ENCODE measurements at regions not wholly inside any gene's neighbourhood (a gene's known extent, or its start where the extent isn't known, plus 50 kb on each side); places are given as distances from the start of the nearest gene placed in this dataset.

DNA sequence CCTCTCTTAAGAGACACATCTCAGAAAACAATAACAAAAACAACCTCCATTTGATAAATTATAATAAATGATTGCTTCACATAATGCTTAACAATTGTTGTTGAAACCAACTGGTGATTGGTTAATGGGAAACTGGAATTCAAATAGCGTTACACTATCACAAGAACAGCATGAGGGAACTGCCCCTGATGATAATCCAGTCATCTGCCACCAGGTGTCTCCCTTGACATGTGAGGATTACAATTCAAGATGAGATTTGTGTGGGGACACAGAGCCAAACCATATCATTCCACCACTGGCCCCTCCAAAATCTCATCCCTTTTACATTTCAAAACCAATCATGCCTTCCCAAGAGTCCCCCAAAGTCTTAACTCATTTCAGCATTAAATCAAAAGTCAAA is 375.9 kb downstream of the BMPER start:
- TF ChIP-seq POLR2A (IDR thresholded peaks at IDR 0.05; ENCODE audit: control extremely low read depth in 1 of 2, low read depth in 2 of 2, low read length in 2 of 2): no peak
- no peak for TF ChIP-seq KDM5A (IDR thresholded peaks at IDR 0.05; ENCODE audit: low read length)
- TF ChIP-seq RNF2 (IDR thresholded peaks at IDR 0.05; ENCODE audit: borderline replicate concordance, low read depth, low read length, missing control alignments, poor library complexity, severe bottlenecking): no peak

Measured in H1 (cell line).